ENCODE measurements at regions not wholly inside any gene's neighbourhood (a gene's known extent, or its start where the extent isn't known, plus 50 kb on each side); places are given as distances from the start of the nearest gene placed in this dataset.

- no peak overlapping the region for H3K27ac ChIP-seq (ENCODE audit: low read length)
- no peaks in the 10 kb centered on the region for H4K20me1 ChIP-seq (ENCODE audit: insufficient read depth)
- no peak overlapping the region for H3K4me3 ChIP-seq (ENCODE audit: low read length)
- no peaks in the 10 kb centered on the region for H3K9me2 ChIP-seq (ENCODE audit: insufficient read depth, low read length)
- H3F3A ChIP-seq (ENCODE audit: insufficient read depth, low read length, poor library complexity, severe bottlenecking), result no peaks in the 10 kb centered on the region
- H3K27me3 ChIP-seq (ENCODE audit: insufficient read depth, low read depth, low read length), result no peaks in the 10 kb centered on the region
- no peaks in the 10 kb centered on the region for H3K36me3 ChIP-seq (ENCODE audit: insufficient read depth, low read length)
- H2AFZ ChIP-seq (ENCODE audit: low read depth, low read length), result no peak overlapping the region
- no peaks in the 10 kb centered on the region for H3K9me3 ChIP-seq (ENCODE audit: low read length)
- H3K9ac ChIP-seq (ENCODE audit: low read length), result no peak overlapping the region
- no peak for TF ChIP-seq SMC3 (conservative IDR thresholded peaks at IDR 0.05; ENCODE audit: poor library complexity)
- no peak for TF ChIP-seq EZH2 (IDR thresholded peaks at IDR 0.05; ENCODE audit: borderline replicate concordance, insufficient read depth, low read length, poor library complexity, severe bottlenecking)
- TF ChIP-seq TAF1 (IDR thresholded peaks at IDR 0.05; ENCODE audit: low read depth), result no peak
- H3K4me2 ChIP-seq (ENCODE audit: low read length), result no peak overlapping the region
- no peaks in the 10 kb centered on the region for H3K79me2 ChIP-seq (replicated peaks; ENCODE audit: insufficient read depth, low read length)
Observed at GRCh38 chr5:92402956-92403702, 1020.0 kb upstream of the ARRDC3 start.

- no peaks in the 10 kb centered on the region for H3K36me3 ChIP-seq (ENCODE audit: insufficient read depth, low read length)
- H3K9me2 ChIP-seq (ENCODE audit: insufficient read depth, low read length), result no peaks in the 10 kb centered on the region
- no peaks in the 10 kb centered on the region for H3F3A ChIP-seq (ENCODE audit: insufficient read depth, low read length, poor library complexity, severe bottlenecking)
- TF ChIP-seq EP300 (conservative IDR thresholded peaks at IDR 0.05; ENCODE audit: poor library complexity, severe bottlenecking), result no peak
- TF ChIP-seq EZH2 (IDR thresholded peaks at IDR 0.05; ENCODE audit: borderline replicate concordance, insufficient read depth, low read length, poor library complexity, severe bottlenecking), result no peak
- no peak for TF ChIP-seq POLR2AphosphoS5 (IDR thresholded peaks at IDR 0.05)
- TF ChIP-seq SMC3 (conservative IDR thresholded peaks at IDR 0.05; ENCODE audit: poor library complexity), result no peak
- TF ChIP-seq TAF1 (IDR thresholded peaks at IDR 0.05; ENCODE audit: low read depth), result no peak
- no peak for TF ChIP-seq MXI1 (conservative IDR thresholded peaks at IDR 0.05; ENCODE audit: poor library complexity, severe bottlenecking)
- no peak for TF ChIP-seq REST (IDR thresholded peaks at IDR 0.05; ENCODE audit: borderline replicate concordance)
- TF ChIP-seq RAD21 (conservative IDR thresholded peaks at IDR 0.05), result no peak
- no peaks in the 10 kb centered on the region for H3K79me2 ChIP-seq (replicated peaks; ENCODE audit: insufficient read depth, low read length)
- H3K27ac ChIP-seq (ENCODE audit: low read length), result no peak overlapping the region
- no peaks in the 10 kb centered on the region for H4K20me1 ChIP-seq (ENCODE audit: insufficient read depth)
- no peaks in the 10 kb centered on the region for H3K27me3 ChIP-seq (ENCODE audit: insufficient read depth, low read depth, low read length)
- H3K4me3 ChIP-seq (ENCODE audit: low read length), result no peak overlapping the region
- H2AFZ ChIP-seq (ENCODE audit: low read depth, low read length), result no peak overlapping the region
- no peaks in the 10 kb centered on the region for H3K9me3 ChIP-seq (ENCODE audit: low read length)
- H3K4me2 ChIP-seq (ENCODE audit: low read length), result no peak overlapping the region
- no peak overlapping the region for H3K9ac ChIP-seq (ENCODE audit: low read length)
Observed at GRCh38 chr5:92402045-92402444, 1018.9 kb upstream of the ARRDC3 start.

GRCh38 chr5:92401492-92401891, 1018.4 kb upstream of the ARRDC3 start:
- no peak overlapping the region for H3K4me2 ChIP-seq (ENCODE audit: low read length)
- no peaks in the 10 kb centered on the region for H4K20me1 ChIP-seq (ENCODE audit: insufficient read depth)
- no peak overlapping the region for H3K9ac ChIP-seq (ENCODE audit: low read length)
- TF ChIP-seq TAF1 (IDR thresholded peaks at IDR 0.05; ENCODE audit: low read depth) (no peak), MXI1 (conservative IDR thresholded peaks at IDR 0.05; ENCODE audit: poor library complexity, severe bottlenecking) (no peak), POLR2AphosphoS5 (IDR thresholded peaks at IDR 0.05) (peak; percentile 51), REST (IDR thresholded peaks at IDR 0.05; ENCODE audit: borderline replicate concordance) (no peak), SMC3 (conservative IDR thresholded peaks at IDR 0.05; ENCODE audit: poor library complexity) (peak; percentile 40), EZH2 (IDR thresholded peaks at IDR 0.05; ENCODE audit: borderline replicate concordance, insufficient read depth, low read length, poor library complexity, severe bottlenecking) (no peak), EP300 (conservative IDR thresholded peaks at IDR 0.05; ENCODE audit: poor library complexity, severe bottlenecking) (peak; percentile 82), RAD21 (conservative IDR thresholded peaks at IDR 0.05) (peak; percentile 57), CTCF (IDR thresholded peaks at IDR 0.05; ENCODE audit: poor library complexity, severe bottlenecking) (peak; percentile 63)
- H3K27me3 ChIP-seq (ENCODE audit: insufficient read depth, low read depth, low read length), result no peaks in the 10 kb centered on the region
- no peak overlapping the region for H3K4me3 ChIP-seq (ENCODE audit: low read length)
- H3F3A ChIP-seq (ENCODE audit: insufficient read depth, low read length, poor library complexity, severe bottlenecking), result no peaks in the 10 kb centered on the region
- H3K36me3 ChIP-seq (ENCODE audit: insufficient read depth, low read length), result no peaks in the 10 kb centered on the region
- H3K27ac ChIP-seq (ENCODE audit: low read length), result no peak overlapping the region
- no peaks in the 10 kb centered on the region for H3K79me2 ChIP-seq (replicated peaks; ENCODE audit: insufficient read depth, low read length)
- no peaks in the 10 kb centered on the region for H3K9me2 ChIP-seq (ENCODE audit: insufficient read depth, low read length)
- H2AFZ ChIP-seq (ENCODE audit: low read depth, low read length), result no peak overlapping the region
- no peaks in the 10 kb centered on the region for H3K9me3 ChIP-seq (ENCODE audit: low read length)
